Right lobe of liver (tissue), 4 donors: ENCODE measurements at regions not wholly inside any gene's neighbourhood (a gene's known extent, or its start where the extent isn't known, plus 50 kb on each side); places are given as distances from the start of the nearest gene placed in this dataset.

Source experiments
- CTCF ChIP-seq, 4 donors: fragments of 200-600 bp in 3 of 4; fragments of 450-650 bp in 1 of 4; IDR thresholded peaks; one replicate each; pipeline versions ENCODE4 v1.5.1 to v1.8.0; 2016 to 2022; ENCODE audit warnings: antibody characterized with exemption in 4 of 4, mild to moderate bottlenecking in 2 of 4
- POLR2A ChIP-seq: fragments of 450-650 bp; IDR thresholded peaks from one replicate; pipeline ENCODE4 v1.6.1; 2017; ENCODE audit warnings: antibody characterized with exemption, mild to moderate bottlenecking
- donor health status: DM: no; HTN: no; CAD: no.
- donor health status: DM: no; HTN: no; CAD: no.
- donor health status: DM: no; HTN: yes; CAD: no.

- TF ChIP-seq CTCF (IDR thresholded peaks at IDR 0.05) = no peak
- no peak for TF ChIP-seq POLR2A
These were observed 327.8 kb downstream of the DHX15 start for GRCh38 chr4:24256547-24256946.
